ENCODE measurements at regions not wholly inside any gene's neighbourhood (a gene's known extent, or its start where the extent isn't known, plus 50 kb on each side); places are given as distances from the start of the nearest gene placed in this dataset.

DNA sequence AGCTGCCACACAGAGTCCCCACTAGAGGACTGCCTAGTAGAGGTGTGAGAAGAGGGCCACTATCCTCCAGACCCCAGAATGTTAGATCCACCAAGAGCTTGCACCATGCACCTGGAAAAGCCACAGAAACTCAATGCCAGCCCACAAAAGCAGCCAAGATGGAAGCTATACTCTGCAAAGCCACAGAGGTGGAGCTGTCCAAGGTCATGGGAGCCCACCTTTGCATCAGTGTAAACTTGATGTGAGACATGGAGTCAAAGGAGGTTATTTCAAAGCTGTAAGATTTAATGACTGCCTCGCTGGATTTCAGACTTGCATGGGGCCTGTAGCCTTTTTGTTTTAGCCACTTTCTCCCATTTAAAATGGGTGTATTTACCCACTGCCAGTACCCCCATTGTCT is 1030.1 kb upstream of the GRIA3 start:
- TF ChIP-seq, protein P1, sequence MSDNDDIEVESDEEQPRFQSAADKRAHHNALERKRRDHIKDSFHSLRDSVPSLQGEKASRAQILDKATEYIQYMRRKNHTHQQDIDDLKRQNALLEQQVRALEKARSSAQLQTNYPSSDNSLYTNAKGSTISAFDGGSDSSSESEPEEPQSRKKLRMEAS (IDR thresholded peaks at IDR 0.05; ENCODE audit: low read depth, low read length), result no peak
- TF ChIP-seq, protein P2, sequence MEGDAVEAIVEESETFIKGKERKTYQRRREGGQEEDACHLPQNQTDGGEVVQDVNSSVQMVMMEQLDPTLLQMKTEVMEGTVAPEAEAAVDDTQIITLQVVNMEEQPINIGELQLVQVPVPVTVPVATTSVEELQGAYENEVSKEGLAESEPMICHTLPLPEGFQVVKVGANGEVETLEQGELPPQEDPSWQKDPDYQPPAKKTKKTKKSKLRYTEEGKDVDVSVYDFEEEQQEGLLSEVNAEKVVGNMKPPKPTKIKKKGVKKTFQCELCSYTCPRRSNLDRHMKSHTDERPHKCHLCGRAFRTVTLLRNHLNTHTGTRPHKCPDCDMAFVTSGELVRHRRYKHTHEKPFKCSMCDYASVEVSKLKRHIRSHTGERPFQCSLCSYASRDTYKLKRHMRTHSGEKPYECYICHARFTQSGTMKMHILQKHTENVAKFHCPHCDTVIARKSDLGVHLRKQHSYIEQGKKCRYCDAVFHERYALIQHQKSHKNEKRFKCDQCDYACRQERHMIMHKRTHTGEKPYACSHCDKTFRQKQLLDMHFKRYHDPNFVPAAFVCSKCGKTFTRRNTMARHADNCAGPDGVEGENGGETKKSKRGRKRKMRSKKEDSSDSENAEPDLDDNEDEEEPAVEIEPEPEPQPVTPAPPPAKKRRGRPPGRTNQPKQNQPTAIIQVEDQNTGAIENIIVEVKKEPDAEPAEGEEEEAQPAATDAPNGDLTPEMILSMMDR (IDR thresholded peaks at IDR 0.05; ENCODE audit: low read depth, low read length), result no peak
- no peak for TF ChIP-seq POLR2A (IDR thresholded peaks at IDR 0.05; ENCODE audit: extremely low read depth, insufficient read length)
- TF ChIP-seq MYC (IDR thresholded peaks at IDR 0.05; ENCODE audit: low read depth, low read length), result no peak
- DNase-seq (ENCODE audit: low read depth), result no peak
- H3K4me3 ChIP-seq (ENCODE audit: low read depth, low read length), result no peak overlapping the region

DNA sequence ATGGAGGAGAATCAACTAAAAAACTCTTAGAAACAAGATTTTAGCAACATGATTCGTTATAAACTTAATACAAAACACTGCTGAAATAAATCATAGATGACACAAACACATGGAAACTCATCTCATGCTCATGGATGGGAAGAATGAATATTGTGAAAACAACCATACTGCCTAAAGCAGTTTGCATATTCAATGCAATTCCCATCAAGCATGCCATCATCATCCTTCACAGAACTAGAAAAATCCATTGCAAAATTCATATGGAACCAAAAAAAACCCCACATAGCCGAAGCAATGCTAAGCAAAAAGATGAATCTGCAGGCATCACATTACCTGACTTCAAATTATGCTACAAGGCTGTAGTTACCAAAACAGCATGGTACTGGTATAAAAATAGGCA is 1015.8 kb upstream of the GRIA3 start:
- TF ChIP-seq POLR2A (IDR thresholded peaks at IDR 0.05; ENCODE audit: extremely low read depth, insufficient read length) (no peak), MYC (IDR thresholded peaks at IDR 0.05; ENCODE audit: low read depth, low read length) (no peak)
- TF ChIP-seq, protein P1 (IDR thresholded peaks at IDR 0.05; ENCODE audit: low read depth, low read length), result no peak
- TF ChIP-seq, protein P2 (IDR thresholded peaks at IDR 0.05; ENCODE audit: low read depth, low read length), result no peak
- H3K4me3 ChIP-seq (ENCODE audit: low read depth, low read length), result no peak overlapping the region
- DNase-seq (ENCODE audit: low read depth), result no peak

DNA sequence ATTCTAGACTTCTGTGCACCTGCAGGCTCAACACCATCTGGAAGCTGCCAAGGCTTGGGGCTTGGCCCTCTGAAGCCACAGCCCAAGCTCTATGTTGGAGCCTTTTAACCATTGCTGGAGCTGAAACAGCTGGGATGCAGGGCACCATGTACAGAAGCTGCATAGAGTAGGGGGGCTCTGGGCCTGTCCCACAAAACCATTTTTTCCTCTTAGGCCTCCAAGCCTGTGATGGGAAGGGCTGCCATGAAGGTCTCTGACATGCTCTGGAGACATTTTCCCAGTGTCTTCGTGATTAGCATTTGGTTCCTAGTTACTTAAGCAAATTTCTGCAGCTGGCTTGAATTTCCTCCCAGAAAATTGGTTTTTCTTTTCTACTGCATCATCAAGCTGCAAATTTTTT is 999.3 kb upstream of the GRIA3 start:
- H3K4me3 ChIP-seq (ENCODE audit: low read depth, low read length), result no peak overlapping the region
- TF ChIP-seq MYC (IDR thresholded peaks at IDR 0.05; ENCODE audit: low read depth, low read length) (no peak), POLR2A (IDR thresholded peaks at IDR 0.05; ENCODE audit: extremely low read depth, insufficient read length) (no peak)
- TF ChIP-seq, protein P2 (IDR thresholded peaks at IDR 0.05; ENCODE audit: low read depth, low read length), result no peak
- TF ChIP-seq, protein P1 (IDR thresholded peaks at IDR 0.05; ENCODE audit: low read depth, low read length), result no peak
- DNase-seq (ENCODE audit: low read depth), result no peak

DNA sequence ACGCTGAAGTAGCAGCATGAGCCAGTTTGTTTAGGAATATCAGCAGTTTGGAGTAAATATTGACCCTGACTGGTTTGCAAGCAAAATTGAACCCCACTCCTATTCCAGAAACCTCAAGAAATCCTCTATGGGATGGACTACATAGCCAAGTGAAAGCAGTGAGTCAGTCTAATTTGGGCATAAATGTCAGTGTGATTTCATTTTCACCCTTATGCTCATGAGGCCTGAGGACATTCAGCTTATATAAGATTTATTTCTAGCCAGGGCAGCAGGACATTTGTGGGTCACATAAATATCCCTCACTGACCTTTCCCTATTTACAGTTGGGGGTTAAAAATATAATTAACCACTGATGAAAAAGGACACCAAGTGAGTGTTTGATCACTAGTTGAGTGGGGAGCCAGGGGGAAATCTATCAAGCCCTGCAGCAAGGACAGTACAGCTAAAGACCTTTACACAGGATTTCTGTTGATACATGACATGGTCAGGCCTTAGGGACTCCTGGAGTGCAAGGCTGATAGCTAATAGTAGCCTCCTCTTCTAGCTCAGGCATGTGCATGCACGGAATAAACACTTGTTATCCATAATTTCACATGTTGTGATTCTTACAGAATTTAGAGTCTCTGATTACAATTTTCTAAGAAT is 996.9 kb upstream of the GRIA3 start:
- H3K4me3 ChIP-seq (ENCODE audit: low read depth, low read length), result no peak overlapping the region
- TF ChIP-seq, protein P2 (IDR thresholded peaks at IDR 0.05; ENCODE audit: low read depth, low read length), result no peak
- DNase-seq (ENCODE audit: low read depth), result no peak

DNA sequence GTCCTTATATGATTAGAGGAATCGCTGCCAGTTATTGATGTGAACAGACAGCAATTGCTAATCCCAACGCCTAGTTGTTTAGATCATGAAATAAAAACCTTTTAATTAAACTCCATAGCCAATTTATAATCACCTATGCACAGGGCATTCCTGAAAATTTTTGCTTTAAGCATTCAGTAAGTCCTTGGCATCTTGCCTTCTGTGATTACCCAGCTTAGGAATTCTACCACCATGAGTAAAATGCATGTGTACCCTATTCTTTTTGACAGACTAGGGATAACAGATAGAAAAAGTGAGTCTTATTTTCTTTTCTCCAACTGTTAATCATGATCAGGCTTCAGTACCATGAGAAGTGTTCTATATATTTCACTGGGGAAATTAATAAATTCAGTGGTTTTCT is 995.3 kb upstream of the GRIA3 start:
- TF ChIP-seq POLR2A (IDR thresholded peaks at IDR 0.05; ENCODE audit: extremely low read depth, insufficient read length) (no peak), MYC (IDR thresholded peaks at IDR 0.05; ENCODE audit: low read depth, low read length) (no peak)
- TF ChIP-seq, protein P2 (IDR thresholded peaks at IDR 0.05; ENCODE audit: low read depth, low read length), result no peak
- TF ChIP-seq, protein P1 (IDR thresholded peaks at IDR 0.05; ENCODE audit: low read depth, low read length), result no peak
- DNase-seq (ENCODE audit: low read depth), result no peak
- no peak overlapping the region for H3K4me3 ChIP-seq (ENCODE audit: low read depth, low read length)

DNA sequence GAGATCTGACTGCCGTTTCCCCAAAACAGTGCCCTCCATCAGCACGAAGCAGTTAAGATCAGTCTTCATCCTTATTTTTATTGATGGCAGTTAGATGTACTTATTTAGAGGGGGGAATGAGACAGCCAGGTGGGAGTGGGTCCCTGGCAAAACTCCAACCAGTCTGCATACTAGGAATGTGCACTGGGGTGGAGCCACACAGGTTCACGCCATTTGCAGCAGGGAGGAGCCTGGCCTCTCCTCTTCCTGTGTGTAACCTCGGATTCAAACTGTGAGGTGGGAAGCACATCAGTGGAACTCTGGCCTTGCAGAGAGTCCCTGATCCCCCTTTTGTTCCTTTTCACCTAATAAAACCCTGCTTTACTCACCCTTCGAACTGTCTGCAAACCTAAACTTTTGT is 987.7 kb upstream of the GRIA3 start:
- no peak for TF ChIP-seq POLR2A (IDR thresholded peaks at IDR 0.05; ENCODE audit: extremely low read depth, insufficient read length)
- TF ChIP-seq, protein P1 (IDR thresholded peaks at IDR 0.05; ENCODE audit: low read depth, low read length), result no peak
- TF ChIP-seq, protein P2 (IDR thresholded peaks at IDR 0.05; ENCODE audit: low read depth, low read length), result no peak
- no peak for TF ChIP-seq MYC (IDR thresholded peaks at IDR 0.05; ENCODE audit: low read depth, low read length)
- no peak overlapping the region for H3K4me3 ChIP-seq (ENCODE audit: low read depth, low read length)
- DNase-seq (ENCODE audit: low read depth), result no peak

Data from NB4 (cell line).